H9 (cell line): ENCODE measurements at regions not wholly inside any gene's neighbourhood (a gene's known extent, or its start where the extent isn't known, plus 50 kb on each side); places are given as distances from the start of the nearest gene placed in this dataset.

ENCODE experiments used
- DNase-seq: peaks from one replicate; pipeline ENCODE4 v3.0.0-alpha.2; 2017
- H2AFZ ChIP-seq: one replicate; pipeline ENCODE4 v1.6.1; 2013; ENCODE audit warnings: mild to moderate bottlenecking, low read length, control low read depth, moderate library complexity
- H2AK5ac ChIP-seq: 2 replicates; pipeline ENCODE4 v1.6.1; 2013; ENCODE audit warnings: low read length, control low read depth, mixed read lengths; ENCODE audit not compliant: insufficient read length
- H2BK120ac ChIP-seq: one replicate; pipeline ENCODE4 v1.6.1; 2013; ENCODE audit warnings: low read depth, mild to moderate bottlenecking, low read length, control low read depth, inconsistent platforms; ENCODE audit not compliant: poor library complexity, severe bottlenecking
- H2BK12ac ChIP-seq: 2 replicates; pipeline ENCODE4 v1.6.1; 2013; ENCODE audit warnings: low read length, control low read depth, mixed read lengths, low read depth; ENCODE audit not compliant: insufficient read length
- H2BK15ac ChIP-seq: 2 replicates; pipeline ENCODE4 v1.6.1; 2013; ENCODE audit warnings: low read depth, low read length, control low read depth
- H2BK20ac ChIP-seq: one replicate; pipeline ENCODE4 v1.6.1; 2013; ENCODE audit warnings: low read depth, mild to moderate bottlenecking, low read length, control low read depth, inconsistent platforms; ENCODE audit not compliant: poor library complexity, severe bottlenecking
- H2BK5ac ChIP-seq: 2 replicates; pipeline ENCODE4 v1.6.1; 2013; ENCODE audit warnings: low read length, control low read depth, mixed read lengths; ENCODE audit not compliant: insufficient read length
- H3K14ac ChIP-seq: 2 replicates; pipeline ENCODE4 v1.6.1; 2013; ENCODE audit warnings: low read length, control low read depth; ENCODE audit not compliant: insufficient read depth
- H3K18ac ChIP-seq: 2 replicates; pipeline ENCODE4 v1.6.1; 2013; ENCODE audit warnings: low read depth, mild to moderate bottlenecking, mixed read lengths, low read length, control low read depth; ENCODE audit not compliant: insufficient read length
- H3K23ac ChIP-seq: 2 replicates; pipeline ENCODE4 v1.6.1; 2013; ENCODE audit warnings: low read length, control low read depth, mixed read lengths, low read depth; ENCODE audit not compliant: insufficient read length
- H3K23me2 ChIP-seq: 2 replicates; pipeline ENCODE4 v1.6.1; 2013; ENCODE audit warnings: low read depth, mild to moderate bottlenecking, mixed read lengths, low read length, control low read depth; ENCODE audit not compliant: insufficient read length, poor library complexity, severe bottlenecking
- H3K27ac ChIP-seq: 2 replicates; pipeline ENCODE4 v1.5.1; 2013; ENCODE audit warnings: low read length, control low read depth, mixed read lengths, low read depth; ENCODE audit not compliant: insufficient read length
- H3K27me3 ChIP-seq: 2 replicates; pipeline ENCODE4 v1.6.1; 2013; ENCODE audit warnings: low read length, control low read depth, inconsistent platforms; ENCODE audit not compliant: insufficient read depth
- H3K4ac ChIP-seq: 2 replicates; pipeline ENCODE4 v1.6.1; 2013; ENCODE audit warnings: low read depth, mild to moderate bottlenecking, control low read depth, inconsistent platforms, low read length, moderate library complexity
- H3K4me1 ChIP-seq: 2 replicates; pipeline ENCODE4 v1.6.1; 2013; ENCODE audit warnings: low read length, control low read depth, inconsistent platforms; ENCODE audit not compliant: insufficient read depth
- H3K4me2 ChIP-seq: 2 replicates; pipeline ENCODE4 v1.6.1; 2013; ENCODE audit warnings: low read length, control low read depth, mixed read lengths; ENCODE audit not compliant: insufficient read length, insufficient read depth
- H3K56ac ChIP-seq: 2 replicates; pipeline ENCODE4 v1.6.1; 2013; ENCODE audit warnings: low read depth, mild to moderate bottlenecking, mixed read lengths, low read length, control low read depth; ENCODE audit not compliant: insufficient read length
- H3K79me1 ChIP-seq: 2 replicates; pipeline ENCODE4 v1.6.1; 2013; ENCODE audit warnings: low read depth, mild to moderate bottlenecking, moderate library complexity, low read length, control low read depth, inconsistent platforms; ENCODE audit not compliant: insufficient read depth, poor library complexity, severe bottlenecking
- H3K79me2 ChIP-seq: 2 replicates; pipeline ENCODE4 v1.6.1; 2013; ENCODE audit warnings: low read length, control low read depth, inconsistent platforms; ENCODE audit not compliant: insufficient read depth
- H3K9ac ChIP-seq: 2 replicates; pipeline ENCODE4 v1.6.1; 2013; ENCODE audit warnings: low read length, control low read depth, mixed read lengths; ENCODE audit not compliant: insufficient read length; ENCODE audit errors: extremely low read depth
- H3K9me3 ChIP-seq: one replicate; pipeline ENCODE4 v1.6.1; 2013; ENCODE audit warnings: low read depth, low read length, inconsistent platforms; ENCODE audit not compliant: control insufficient read depth
- H3T11ph ChIP-seq: one replicate; pipeline ENCODE4 v1.6.1; 2013; ENCODE audit warnings: mild to moderate bottlenecking, low read length, control low read depth, inconsistent platforms
- H4K20me1 ChIP-seq: one replicate; pipeline ENCODE4 v1.6.1; 2013; ENCODE audit not compliant: control insufficient read depth, insufficient read length, insufficient read depth
- H4K5ac ChIP-seq: 2 replicates; pipeline ENCODE4 v1.6.1; 2013; ENCODE audit warnings: low read depth, mild to moderate bottlenecking, mixed read lengths, low read length, control low read depth; ENCODE audit not compliant: insufficient read length
- H4K8ac ChIP-seq: replicated peaks from 2 replicates; pipeline ENCODE4 v1.6.1; 2013; ENCODE audit warnings: low read length, control low read depth, mixed read lengths, low read depth; ENCODE audit not compliant: insufficient read length
- H4K91ac ChIP-seq: 2 replicates; pipeline ENCODE4 v1.6.1; 2013; ENCODE audit warnings: low read depth, mild to moderate bottlenecking, moderate library complexity, mixed read lengths, low read length, control low read depth; ENCODE audit not compliant: insufficient read length
- H3K27ac Mint-ChIP-seq, 3 experiments: 2 replicates in 2 of 3; 3 replicates in 1 of 3; pipeline ENCODE4 v1.8.0; 2020 to 2021; ENCODE audit warnings: mixed read lengths in 3 of 3, mild to moderate bottlenecking in 1 of 3, moderate library complexity in 1 of 3
- H3K27me3 Mint-ChIP-seq: 2 replicates; pipeline ENCODE4 v1.8.0; 2021; ENCODE audit warnings: low read depth, mild to moderate bottlenecking, moderate library complexity, mixed read lengths
- H3K36me3 Mint-ChIP-seq, 3 experiments: 2 replicates in 2 of 3; 3 replicates in 1 of 3; pipeline ENCODE4 v1.8.0; 2020 to 2021; ENCODE audit warnings: low read depth in 3 of 3, mixed read lengths in 3 of 3; ENCODE audit not compliant: insufficient read depth in 1 of 3
- H3K4me1 Mint-ChIP-seq, 2 experiments: 2 replicates each; pipeline ENCODE4 v1.8.0; 2020; ENCODE audit warnings: mixed read lengths in 2 of 2
- H3K4me3 Mint-ChIP-seq, 2 experiments: 2 replicates in 1 of 2; 3 replicates in 1 of 2; pipeline ENCODE4 v1.8.0; 2020 to 2021; ENCODE audit warnings: mild to moderate bottlenecking in 2 of 2, mixed read lengths in 2 of 2, moderate library complexity in 1 of 2
- H3K9me3 Mint-ChIP-seq, 2 experiments: 2 replicates in 1 of 2; 3 replicates in 1 of 2; pipeline ENCODE4 v1.8.0; 2020; ENCODE audit warnings: mild to moderate bottlenecking in 2 of 2, mixed read lengths in 2 of 2, moderate library complexity in 1 of 2
- CTCF ChIP-seq: fragments of 200-600 bp; sonication (generic); conservative IDR thresholded peaks from 3 replicates; pipeline ENCODE4 v1.8.0; 2021; ENCODE audit warnings: antibody characterized with exemption, mild to moderate bottlenecking
- WGBS: extraction: QIAGEN DNeasy Blood & Tissue Kit; methylation state at CpG from one replicate; pipeline ENCODE4 v1.1.7; 2013; ENCODE audit warnings: missing lambda C conversion rate, low lambda C conversion rate, mixed read lengths; ENCODE audit not compliant: insufficient read length; ENCODE audit errors: extremely low coverage; 5-methylcytosine and 5-hydroxymethylcytosine counted together

- no peak overlapping the region for H2BK5ac ChIP-seq
- H3K4me2 ChIP-seq: no peak overlapping the region
- H3K4ac ChIP-seq: no peak overlapping the region
- H3K27ac ChIP-seq: no peak overlapping the region
- Mint-ChIP-seq H3K9me3 (peaks cover 27 to 30% of the 10 kb centered on the region in 2 experiments), H3K4me3 (no peak overlapping the region), H3K36me3 (peaks cover 6 to 29% (median 14%) of the 10 kb centered on the region in 3 experiments), H3K27me3 (peaks cover 4% of the 10 kb centered on the region), H3K4me1 (no peaks in the 10 kb centered on the region), H3K27ac (no peak overlapping the region)
- H3K27me3 ChIP-seq: no peaks in the 10 kb centered on the region
- H3K56ac ChIP-seq: no peak overlapping the region
- no peak overlapping the region for H3K9ac ChIP-seq
- no peak overlapping the region for H3K14ac ChIP-seq
- H3K79me1 ChIP-seq: no peaks in the 10 kb centered on the region
- no peak overlapping the region for H3T11ph ChIP-seq
- H2BK12ac ChIP-seq: no peak overlapping the region
- no peak overlapping the region for H2BK15ac ChIP-seq
- no peak overlapping the region for H4K91ac ChIP-seq
- no peak for TF ChIP-seq CTCF
- H4K20me1 ChIP-seq: no peaks in the 10 kb centered on the region
- no peak overlapping the region for H2BK120ac ChIP-seq
- no peak for DNase-seq
- H3K9me3 ChIP-seq: no peaks in the 10 kb centered on the region
- WGBS: no CpG with 5 or more reads among the region's 1 CpG
- H2AK5ac ChIP-seq: no peak overlapping the region
- H4K5ac ChIP-seq: no peak overlapping the region
- no peak overlapping the region for H3K18ac ChIP-seq
- no peaks in the 10 kb centered on the region for H3K4me1 ChIP-seq
- H3K23me2 ChIP-seq: no peaks in the 10 kb centered on the region
- no peak overlapping the region for H4K8ac ChIP-seq
- H2AFZ ChIP-seq: no peak overlapping the region
- H3K79me2 ChIP-seq: no peaks in the 10 kb centered on the region
- no peak overlapping the region for H2BK20ac ChIP-seq
- no peak overlapping the region for H3K23ac ChIP-seq
Observed at GRCh38 chr17:69702078-69702477, 287.6 kb downstream of the MAP2K6 start.
